ENCODE measurements at regions not wholly inside any gene's neighbourhood (a gene's known extent, or its start where the extent isn't known, plus 50 kb on each side); places are given as distances from the start of the nearest gene placed in this dataset.

- intact Hi-C loops (cut with DNase I) = no loop called here
- 58 to 69% methylated on average over 4 of the region's 4 CpGs for WGBS, 2 donors
- Histone ChIP-seq H3K9me3 (no peaks in the 10 kb centered on the region), H3K27me3 (no peaks in the 10 kb centered on the region), H3K27ac (no peak overlapping the region), H3K36me3 (no peaks in the 10 kb centered on the region), H3K4me1 (no peaks in the 10 kb centered on the region), H3K4me3 (no peak overlapping the region)
- FAIRE-seq (no peak), DNase-seq (no peak), ATAC-seq (no peak)
- no peak for TF ChIP-seq CTCF (IDR thresholded peaks at IDR 0.05)
These were observed 665.6 kb downstream of the TRIML1 start for GRCh38 chr4:188804861-188805260.

GRCh38 chr4:188811121-188811520, 671.9 kb downstream of the TRIML1 start:
- no peaks in the 10 kb centered on the region for H3K27me3 ChIP-seq
- H3K4me1 ChIP-seq = no peaks in the 10 kb centered on the region
- no peak overlapping the region for H3K27ac ChIP-seq
- no peaks in the 10 kb centered on the region for H3K36me3 ChIP-seq
- DNase-seq (no peak), ATAC-seq (no peak), FAIRE-seq (no peak)
- H3K4me3 ChIP-seq = no peak overlapping the region
- TF ChIP-seq CTCF (IDR thresholded peaks at IDR 0.05) = no peak
- intact Hi-C loops (cut with DNase I) = no loop called here
- WGBS, 2 donors = 86 to 93% methylated on average over 1 of the region's 1 CpG
- H3K9me3 ChIP-seq = no peaks in the 10 kb centered on the region

- no peaks in the 10 kb centered on the region for H3K27me3 ChIP-seq
- H3K4me1 ChIP-seq = no peaks in the 10 kb centered on the region
- no peaks in the 10 kb centered on the region for H3K36me3 ChIP-seq
- intact Hi-C loops (cut with DNase I) = no loop called here
- DNase-seq (no peak), ATAC-seq (no peak), FAIRE-seq (no peak)
- TF ChIP-seq CTCF (IDR thresholded peaks at IDR 0.05) = no peak
- H3K27ac ChIP-seq = no peak overlapping the region
- WGBS, 2 donors = 45 to 65% methylated on average over 1 of the region's 1 CpG
- no peaks in the 10 kb centered on the region for H3K9me3 ChIP-seq
- no peak overlapping the region for H3K4me3 ChIP-seq
These were observed 673.4 kb downstream of the TRIML1 start for GRCh38 chr4:188812644-188813043.

- Histone ChIP-seq H3K4me1 (no peaks in the 10 kb centered on the region), H3K27ac (no peak overlapping the region), H3K36me3 (no peaks in the 10 kb centered on the region), H3K9me3 (no peaks in the 10 kb centered on the region), H3K4me3 (no peak overlapping the region), H3K27me3 (no peaks in the 10 kb centered on the region)
- TF ChIP-seq CTCF (IDR thresholded peaks at IDR 0.05) = no peak
- ATAC-seq = no peak
- no peak for FAIRE-seq
- intact Hi-C loops (cut with DNase I) = no loop called here
- WGBS, 2 donors = 84 to 93% methylated on average over 6 of the region's 6 CpGs
- DNase-seq = no peak
These were observed 679.1 kb downstream of the TRIML1 start for GRCh38 chr4:188818300-188818699.

- Histone ChIP-seq H3K27ac (no peak overlapping the region), H3K4me3 (no peak overlapping the region), H3K9me3 (no peaks in the 10 kb centered on the region), H3K36me3 (no peaks in the 10 kb centered on the region), H3K4me1 (no peaks in the 10 kb centered on the region), H3K27me3 (no peaks in the 10 kb centered on the region)
- no peak for DNase-seq
- FAIRE-seq = no peak
- 53 to 63% methylated on average over 2 of the region's 2 CpGs for WGBS, 2 donors
- intact Hi-C loops (cut with DNase I) = no loop called here
- TF ChIP-seq CTCF (IDR thresholded peaks at IDR 0.05) = no peak
- ATAC-seq = no peak
These were observed 680.0 kb downstream of the TRIML1 start for GRCh38 chr4:188819233-188819632.

Data from pancreas (tissue), 10 donors.